IMR-90 (cell line): ENCODE measurements at regions not wholly inside any gene's neighbourhood (a gene's known extent, or its start where the extent isn't known, plus 50 kb on each side); places are given as distances from the start of the nearest gene placed in this dataset.

Experiments
- ATAC-seq: fragments of 200-7000 bp; cut with Tn5 transposase; 2 replicates; pipeline ENCODE4 v1.9.1; 2020; ENCODE audit warnings: low read depth, mild to moderate bottlenecking, moderate library complexity
- BruUV-seq: library from RNA; stranded (reverse); fragments of 400-500 nt; replicated peaks from 2 replicates; lab custom pipeline; 2021; lab: Mats Ljungman, UMichigan
- CTCF ChIA-PET: fragments of 300-600 bp; formaldehyde crosslinking; extraction: SDS; loops from one replicate; lab custom pipeline; 2021; ENCODE audit warnings: antibody characterized with exemption; lab: Yijun Ruan, JAX
- POLR2A ChIA-PET: fragments of 300-600 bp; sonication (Branson Sonifier 250); formaldehyde crosslinking; loops from one replicate; lab custom pipeline; 2022; ENCODE audit warnings: antibody characterized with exemption; ENCODE audit not compliant: unreplicated experiment; lab: Charles Lee
- DNase-seq: peaks from one replicate; pipeline ENCODE4 v3.0.0; 2013
- H2AFZ ChIP-seq: replicated peaks from 2 replicates; pipeline ENCODE3; 2013; ENCODE audit warnings: low read length, mild to moderate bottlenecking; ENCODE audit not compliant: poor library complexity
- H2AK5ac ChIP-seq: 2 replicates; pipeline ENCODE4 v1.6.1; 2013; ENCODE audit warnings: low read depth, low read length, inconsistent platforms
- H2AK9ac ChIP-seq: replicated peaks from 2 replicates; pipeline ENCODE3; 2013; ENCODE audit warnings: mild to moderate bottlenecking, low read depth, low read length, moderate library complexity; ENCODE audit not compliant: poor library complexity
- H2BK120ac ChIP-seq: 2 replicates; pipeline ENCODE4 v1.6.1; 2013; ENCODE audit warnings: low read depth, low read length, inconsistent platforms
- H2BK15ac ChIP-seq: 3 replicates; pipeline ENCODE4 v1.6.1; 2013; ENCODE audit warnings: low read depth, low read length, inconsistent platforms
- H2BK20ac ChIP-seq: 2 replicates; pipeline ENCODE4 v1.6.1; 2013; ENCODE audit warnings: low read depth, mild to moderate bottlenecking, inconsistent platforms, low read length, moderate library complexity
- H2BK5ac ChIP-seq: 2 replicates; pipeline ENCODE4 v1.6.1; 2013; ENCODE audit warnings: mild to moderate bottlenecking, low read depth, low read length, inconsistent platforms; ENCODE audit not compliant: poor library complexity, severe bottlenecking
- H3K14ac ChIP-seq: replicated peaks from 2 replicates; pipeline ENCODE4 v1.6.1; 2013; ENCODE audit warnings: low read depth, low read length, inconsistent platforms
- H3K18ac ChIP-seq: 2 replicates; pipeline ENCODE4 v1.6.1; 2013; ENCODE audit warnings: low read depth, low read length, control low read depth
- H3K23ac ChIP-seq: 2 replicates; pipeline ENCODE4 v1.6.1; 2013; ENCODE audit warnings: low read depth, low read length, inconsistent platforms
- H3K27ac ChIP-seq: 2 replicates; pipeline ENCODE4 v1.5.1; 2013; ENCODE audit warnings: mild to moderate bottlenecking, control low read depth, low read length; ENCODE audit not compliant: insufficient read depth
- H3K27me3 ChIP-seq: 2 replicates; pipeline ENCODE4 v1.6.1; 2013; ENCODE audit warnings: low read length; ENCODE audit not compliant: control insufficient read depth, insufficient read depth
- H3K36me3 ChIP-seq: 2 replicates; pipeline ENCODE4 v1.6.1; 2013; ENCODE audit warnings: low read length, mixed read lengths; ENCODE audit not compliant: control insufficient read depth, insufficient read depth
- H3K4ac ChIP-seq: 2 replicates; pipeline ENCODE4 v1.6.1; 2013; ENCODE audit warnings: low read depth, low read length, inconsistent platforms
- H3K4me1 ChIP-seq: 2 replicates; pipeline ENCODE4 v1.6.1; 2013; ENCODE audit warnings: low read length, mixed read lengths; ENCODE audit not compliant: control insufficient read depth, insufficient read depth
- H3K4me2 ChIP-seq: 2 replicates; pipeline ENCODE4 v1.6.1; 2013; ENCODE audit warnings: low read depth, mild to moderate bottlenecking, control low read depth, low read length, moderate library complexity
- H3K4me3 ChIP-seq: 2 replicates; pipeline ENCODE4 v1.5.1; 2013; ENCODE audit warnings: low read depth, mild to moderate bottlenecking, control low read depth, low read length, moderate library complexity; ENCODE audit not compliant: insufficient read depth
- H3K56ac ChIP-seq: 2 replicates; pipeline ENCODE4 v1.6.1; 2013; ENCODE audit warnings: low read length, inconsistent platforms; ENCODE audit not compliant: insufficient read depth; ENCODE audit errors: extremely low read depth
- H3K79me1 ChIP-seq, 2 experiments: 2 replicates each; pipeline ENCODE4 v1.6.1; 2013; ENCODE audit warnings: low read length in 2 of 2, inconsistent platforms in 1 of 2, low read depth in 1 of 2
- H3K9ac ChIP-seq: 2 replicates; pipeline ENCODE4 v1.6.1; 2013; ENCODE audit warnings: low read depth, low read length, control low read depth
- H3K9me1 ChIP-seq: 2 replicates; pipeline ENCODE4 v1.6.1; 2013; ENCODE audit warnings: low read length, inconsistent platforms; ENCODE audit not compliant: insufficient read depth
- H3K9me3 ChIP-seq: 2 replicates; pipeline ENCODE4 v1.6.1; 2013; ENCODE audit warnings: low read length; ENCODE audit not compliant: control insufficient read depth, insufficient read depth
- H4K20me1 ChIP-seq: 2 replicates; pipeline ENCODE4 v1.6.1; 2013; ENCODE audit warnings: low read length, inconsistent platforms; ENCODE audit not compliant: insufficient read depth
- H4K5ac ChIP-seq: 2 replicates; pipeline ENCODE4 v1.6.1; 2013; ENCODE audit warnings: mild to moderate bottlenecking, low read depth, low read length, control low read depth
- H4K8ac ChIP-seq, 2 experiments: 2 replicates each; pipeline ENCODE4 v1.6.1; 2013; ENCODE audit warnings: low read depth in 2 of 2, low read length in 2 of 2, control low read depth in 1 of 2, inconsistent platforms in 1 of 2
- H4K91ac ChIP-seq: 2 replicates; pipeline ENCODE4 v1.6.1; 2013; ENCODE audit warnings: low read depth, low read length, inconsistent platforms; ENCODE audit not compliant: insufficient read depth
- BHLHE40 ChIP-seq: fragments of 150-350 bp; IDR thresholded peaks from 2 replicates; pipeline ENCODE4 v1.6.1; 2016; ENCODE audit warnings: mild to moderate bottlenecking, low read depth, low read length
- CEBPB ChIP-seq: IDR thresholded peaks from 2 replicates; pipeline ENCODE4 v1.6.1; 2012; ENCODE audit warnings: low read depth, low read length, improper control_type of control experiment
- CHD1 ChIP-seq: IDR thresholded peaks from 2 replicates; pipeline ENCODE4 v1.6.1; 2012; ENCODE audit warnings: low read depth, low read length, improper control_type of control experiment
- FOS ChIP-seq: fragments of 150-350 bp; IDR thresholded peaks from 2 replicates; pipeline ENCODE4 v1.6.1; 2016; ENCODE audit warnings: low read depth, low read length
- MAFK ChIP-seq: IDR thresholded peaks from 2 replicates; pipeline ENCODE4 v1.6.1; 2012; ENCODE audit warnings: low read depth, low read length, improper control_type of control experiment
- MXI1 ChIP-seq: IDR thresholded peaks from 2 replicates; pipeline ENCODE4 v1.6.1; 2012; ENCODE audit warnings: low read depth, mild to moderate bottlenecking, low read length, moderate library complexity, borderline replicate concordance
- NFE2L2 ChIP-seq: fragments of 150-350 bp; IDR thresholded peaks from 2 replicates; pipeline ENCODE4 v1.6.1; 2016; ENCODE audit warnings: low read depth, mild to moderate bottlenecking, low read length
- POLR2A ChIP-seq: IDR thresholded peaks from 2 replicates; pipeline ENCODE4 v1.6.1; 2012; ENCODE audit warnings: mild to moderate bottlenecking, low read depth, low read length
- RAD21 ChIP-seq: IDR thresholded peaks from 2 replicates; pipeline ENCODE4 v1.6.1; 2012; ENCODE audit warnings: low read length, improper control_type of control experiment
- RCOR1 ChIP-seq: IDR thresholded peaks from 2 replicates; pipeline ENCODE4 v1.6.1; 2012; ENCODE audit warnings: mild to moderate bottlenecking, low read length, improper control_type of control experiment; ENCODE audit not compliant: insufficient replicate concordance
- SMC3 ChIP-seq: fragments of 150-350 bp; IDR thresholded peaks from 2 replicates; pipeline ENCODE4 v1.6.1; 2016; ENCODE audit warnings: low read depth, mild to moderate bottlenecking, antibody characterized with exemption, low read length, moderate library complexity
- WGBS, 2 experiments: methylation state at CpG; one replicate each; pipeline versions ENCODE4 v1.1.5 to v1.1.7; 2013; ENCODE audit warnings: missing lambda C conversion rate in 2 of 2; ENCODE audit not compliant: insufficient read length in 1 of 2; ENCODE audit errors: extremely low coverage in 2 of 2; 5-methylcytosine and 5-hydroxymethylcytosine counted together
- dilution Hi-C: fragments of 300-500 bp; cut with HindIII; formaldehyde crosslinking; loops from one replicate; pipeline ENCODE4 v1.14.3; 2018; ENCODE audit warnings: low sequenced_read_pairs; ENCODE audit not compliant: unreplicated experiment
- in situ Hi-C: fragments of 300-500 bp; cut with MboI; formaldehyde crosslinking; loops from 3 replicates; pipeline ENCODE4 v1.14.3; 2019; ENCODE audit warnings: low sequenced_read_pairs, inconsistent platforms, mixed read lengths
- intact Hi-C: fragments of 100-400 bp; cut with micrococcal nuclease; formaldehyde crosslinking; loops from 2 replicates; pipeline ENCODE4 v1.10.0; 2022
- TF ChIP-seq, protein P1 (sequence below): fragments of 150-350 bp; IDR thresholded peaks from 2 replicates; pipeline ENCODE4 v1.6.1; 2017; ENCODE audit warnings: mild to moderate bottlenecking, antibody characterized with exemption, low read length, low read depth
- TF ChIP-seq, protein P2 (sequence below): fragments of 150-350 bp; IDR thresholded peaks from 2 replicates; pipeline ENCODE4 v1.6.1; 2016; ENCODE audit warnings: low read depth, mild to moderate bottlenecking, low read length, moderate library complexity, borderline replicate concordance
- TF ChIP-seq, protein P3 (sequence below): conservative IDR thresholded peaks from 2 replicates; pipeline ENCODE4 v1.5.1; 2012; ENCODE audit warnings: mild to moderate bottlenecking, low read depth, low read length, improper control_type of control experiment

- Histone ChIP-seq H3K27me3 (no peaks in the 10 kb centered on the region), H2BK15ac (no peak overlapping the region), H3K18ac (no peak overlapping the region), H3K56ac (no peak overlapping the region), H2AK5ac (no peak overlapping the region), H3K79me1 (no peaks in the 10 kb centered on the region), H3K4ac (no peak overlapping the region), H3K4me2 (no peak overlapping the region), H4K8ac (no peak overlapping the region), H3K14ac (no peak overlapping the region), H4K20me1 (no peaks in the 10 kb centered on the region), H3K4me1 (no peaks in the 10 kb centered on the region), H2BK5ac (no peak overlapping the region), H2AK9ac (no peak overlapping the region), H3K9me1 (no peaks in the 10 kb centered on the region), H4K91ac (no peak overlapping the region), H2BK120ac (no peak overlapping the region), H3K4me3 (no peak overlapping the region), H2BK20ac (no peak overlapping the region), H3K9me3 (no peaks in the 10 kb centered on the region), H3K23ac (no peak overlapping the region), H3K9ac (no peak overlapping the region), H4K5ac (no peak overlapping the region), H3K36me3 (no peaks in the 10 kb centered on the region), H2AFZ (no peak overlapping the region), H3K27ac (no peak overlapping the region)
- ChIA-PET POLR2A (no interaction called here), CTCF (no interaction called here)
- TF ChIP-seq, protein P1, sequence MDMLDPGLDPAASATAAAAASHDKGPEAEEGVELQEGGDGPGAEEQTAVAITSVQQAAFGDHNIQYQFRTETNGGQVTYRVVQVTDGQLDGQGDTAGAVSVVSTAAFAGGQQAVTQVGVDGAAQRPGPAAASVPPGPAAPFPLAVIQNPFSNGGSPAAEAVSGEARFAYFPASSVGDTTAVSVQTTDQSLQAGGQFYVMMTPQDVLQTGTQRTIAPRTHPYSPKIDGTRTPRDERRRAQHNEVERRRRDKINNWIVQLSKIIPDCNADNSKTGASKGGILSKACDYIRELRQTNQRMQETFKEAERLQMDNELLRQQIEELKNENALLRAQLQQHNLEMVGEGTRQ: no peak
- TF ChIP-seq, protein P2, sequence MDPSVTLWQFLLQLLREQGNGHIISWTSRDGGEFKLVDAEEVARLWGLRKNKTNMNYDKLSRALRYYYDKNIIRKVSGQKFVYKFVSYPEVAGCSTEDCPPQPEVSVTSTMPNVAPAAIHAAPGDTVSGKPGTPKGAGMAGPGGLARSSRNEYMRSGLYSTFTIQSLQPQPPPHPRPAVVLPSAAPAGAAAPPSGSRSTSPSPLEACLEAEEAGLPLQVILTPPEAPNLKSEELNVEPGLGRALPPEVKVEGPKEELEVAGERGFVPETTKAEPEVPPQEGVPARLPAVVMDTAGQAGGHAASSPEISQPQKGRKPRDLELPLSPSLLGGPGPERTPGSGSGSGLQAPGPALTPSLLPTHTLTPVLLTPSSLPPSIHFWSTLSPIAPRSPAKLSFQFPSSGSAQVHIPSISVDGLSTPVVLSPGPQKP: no peak
- TF ChIP-seq RAD21 (no peak), CHD1 (no peak), FOS (no peak), MXI1 (no peak), BHLHE40 (no peak), CEBPB (no peak), MAFK (no peak), SMC3 (no peak), RCOR1 (no peak), POLR2A (no peak), NFE2L2 (no peak)
- TF ChIP-seq, protein P3, sequence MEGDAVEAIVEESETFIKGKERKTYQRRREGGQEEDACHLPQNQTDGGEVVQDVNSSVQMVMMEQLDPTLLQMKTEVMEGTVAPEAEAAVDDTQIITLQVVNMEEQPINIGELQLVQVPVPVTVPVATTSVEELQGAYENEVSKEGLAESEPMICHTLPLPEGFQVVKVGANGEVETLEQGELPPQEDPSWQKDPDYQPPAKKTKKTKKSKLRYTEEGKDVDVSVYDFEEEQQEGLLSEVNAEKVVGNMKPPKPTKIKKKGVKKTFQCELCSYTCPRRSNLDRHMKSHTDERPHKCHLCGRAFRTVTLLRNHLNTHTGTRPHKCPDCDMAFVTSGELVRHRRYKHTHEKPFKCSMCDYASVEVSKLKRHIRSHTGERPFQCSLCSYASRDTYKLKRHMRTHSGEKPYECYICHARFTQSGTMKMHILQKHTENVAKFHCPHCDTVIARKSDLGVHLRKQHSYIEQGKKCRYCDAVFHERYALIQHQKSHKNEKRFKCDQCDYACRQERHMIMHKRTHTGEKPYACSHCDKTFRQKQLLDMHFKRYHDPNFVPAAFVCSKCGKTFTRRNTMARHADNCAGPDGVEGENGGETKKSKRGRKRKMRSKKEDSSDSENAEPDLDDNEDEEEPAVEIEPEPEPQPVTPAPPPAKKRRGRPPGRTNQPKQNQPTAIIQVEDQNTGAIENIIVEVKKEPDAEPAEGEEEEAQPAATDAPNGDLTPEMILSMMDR: no peak
- DNase-seq (no peak), ATAC-seq (no peak)
- in situ Hi-C loops (no loop called here), intact Hi-C loops (no loop called here), dilution Hi-C loops (no loop called here)
- no TSS peak for BruUV-seq
- no CpG with 5 or more reads among the region's 4 CpGs for WGBS, 2 experiments
Observed at GRCh38 chr2:53303012-53303578, 464.5 kb upstream of the CHAC2 start.
